NCI-H524 (cell line): ENCODE measurements at regions not wholly inside any gene's neighbourhood (a gene's known extent, or its start where the extent isn't known, plus 50 kb on each side); places are given as distances from the start of the nearest gene placed in this dataset.

Experiments
- DNase-seq, 2 experiments: peaks; one replicate each; lab custom pipeline; 2025; lab: John Stamatoyannopoulos, UW

GRCh38 chr2:226031647-226032501 is 632.4 kb downstream of the NYAP2 start:
- no peak for DNase-seq

- DNase-seq: peak; percentile 80 to 81
These were observed 631.5 kb downstream of the NYAP2 start for GRCh38 chr2:226030788-226031646.

DNA sequence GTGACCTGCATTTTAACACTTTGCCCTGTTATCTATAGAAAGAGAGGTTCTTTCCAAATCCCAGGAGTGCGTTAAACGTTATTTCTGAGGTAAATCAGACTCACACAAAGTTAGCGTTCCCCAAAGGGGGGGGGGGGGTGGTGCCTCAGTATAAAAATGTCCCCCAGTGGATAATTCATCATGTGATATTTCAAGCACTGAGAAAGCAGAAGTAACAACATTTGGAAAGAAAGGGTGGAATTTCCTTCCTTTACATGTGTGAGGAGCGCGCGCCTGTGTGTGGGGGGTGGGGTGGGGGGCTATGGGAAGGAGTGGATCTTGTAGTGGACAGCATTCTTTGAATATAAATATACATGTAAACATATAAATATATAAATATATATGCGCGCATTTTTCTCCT is 630.9 kb downstream of the NYAP2 start:
- no peak for DNase-seq

GRCh38 chr2:226023946-226024345 is 624.4 kb downstream of the NYAP2 start:
- no peak for DNase-seq

DNA sequence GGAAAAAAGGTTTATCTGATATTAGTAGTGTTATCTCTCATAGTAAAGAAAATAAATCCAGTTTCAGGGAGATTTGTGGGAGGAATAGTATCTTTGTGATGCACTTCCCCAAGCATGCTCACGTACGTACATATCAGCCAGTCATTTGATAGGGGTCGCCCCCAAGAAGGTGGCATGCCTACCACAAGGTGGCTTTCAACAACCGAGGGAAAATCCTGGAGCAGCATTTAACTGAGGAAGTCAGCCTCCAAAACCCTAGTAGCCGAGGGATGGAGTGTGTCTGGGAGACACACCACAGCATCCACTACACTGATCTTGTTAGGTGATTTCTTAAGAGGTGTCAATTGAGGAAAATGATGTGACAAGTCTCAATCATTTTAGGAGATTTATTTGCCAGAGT is 623.9 kb downstream of the NYAP2 start:
- peak in 1 of 2 experiments; percentile 1 for DNase-seq

DNA sequence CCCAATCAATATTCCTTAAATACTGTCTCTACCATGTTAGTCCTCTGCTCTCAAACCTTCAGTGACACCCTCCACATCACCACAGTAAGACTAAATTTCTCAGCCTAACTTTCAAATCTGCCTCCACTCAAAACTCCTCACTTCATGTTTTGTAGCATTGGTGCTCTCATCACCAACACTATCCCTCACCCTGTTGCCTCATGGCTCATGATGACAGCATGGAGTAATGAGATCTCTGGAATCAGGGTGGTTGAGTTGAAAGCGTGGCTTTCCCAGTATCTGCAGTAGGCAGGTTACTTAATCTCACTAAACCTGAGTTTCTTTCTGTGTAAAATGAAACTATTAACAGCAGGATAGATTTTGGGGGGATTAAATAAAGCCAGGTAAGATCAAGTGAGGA is 621.4 kb downstream of the NYAP2 start:
- DNase-seq: no peak

DNA sequence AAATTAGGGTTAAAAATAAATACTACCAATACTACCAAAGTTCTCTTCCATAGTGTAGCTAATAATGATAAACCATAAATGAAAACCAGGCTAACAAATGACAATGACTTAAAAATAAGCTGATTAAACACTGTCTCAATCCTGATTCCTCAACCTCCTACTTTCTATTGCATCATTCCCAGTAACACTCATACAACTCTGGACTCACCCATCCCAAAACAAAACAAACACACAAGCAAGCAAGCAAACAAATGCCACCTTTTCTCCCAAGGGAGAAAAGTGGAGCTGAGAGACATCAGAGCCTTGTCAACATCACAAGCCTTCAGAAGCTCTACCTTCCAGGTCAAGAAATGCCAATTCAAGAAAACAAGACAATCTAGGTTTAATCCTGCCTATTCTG is 620.7 kb downstream of the NYAP2 start:
- no peak for DNase-seq

GRCh38 chr2:226018641-226019040 is 619.1 kb downstream of the NYAP2 start:
- no peak for DNase-seq

DNA sequence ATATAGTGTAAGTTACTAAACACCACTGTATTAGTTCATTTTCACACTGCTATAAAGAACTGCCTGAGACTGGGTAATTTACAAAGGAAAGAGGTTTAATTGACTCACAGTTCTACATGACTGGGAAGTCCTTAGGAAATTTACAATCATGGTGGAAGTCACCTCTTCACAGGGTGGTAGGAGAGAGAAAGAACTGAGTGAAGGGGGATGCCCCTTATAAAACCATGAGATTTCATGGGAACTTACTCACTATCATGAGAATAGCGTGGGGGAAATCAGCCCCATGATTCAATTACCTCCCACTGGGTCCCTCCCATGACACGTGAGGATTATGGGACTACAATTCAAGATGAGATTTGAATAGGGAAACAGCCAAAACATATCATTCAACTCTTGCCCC is 618.0 kb downstream of the NYAP2 start:
- no peak for DNase-seq

- DNase-seq: no peak
These were observed 617.6 kb downstream of the NYAP2 start for GRCh38 chr2:226017107-226017506.

- no peak for DNase-seq
These were observed 612.4 kb downstream of the NYAP2 start for GRCh38 chr2:226011716-226012450.

DNA sequence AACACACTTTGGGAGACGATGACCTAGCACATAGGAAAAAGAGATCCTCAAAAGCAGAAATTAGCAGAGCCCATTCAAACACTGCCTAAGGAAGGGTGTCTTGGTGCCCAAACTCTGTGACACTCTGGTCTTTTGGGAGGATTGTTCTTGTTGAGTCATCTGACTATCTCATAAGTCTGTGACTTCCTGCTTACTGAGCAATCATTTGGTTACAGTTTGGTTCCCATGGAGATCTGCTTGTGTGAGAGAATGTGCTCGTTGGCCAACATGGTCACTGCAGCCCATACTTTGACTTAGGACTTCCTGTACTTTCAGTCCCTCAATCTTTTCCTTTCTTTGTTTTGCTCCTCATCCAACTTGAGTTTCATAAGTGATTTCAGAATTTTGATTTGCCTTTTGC is 602.9 kb downstream of the NYAP2 start:
- no peak for DNase-seq

- no peak for DNase-seq
These were observed 602.2 kb downstream of the NYAP2 start for GRCh38 chr2:226001716-226002115.

DNA sequence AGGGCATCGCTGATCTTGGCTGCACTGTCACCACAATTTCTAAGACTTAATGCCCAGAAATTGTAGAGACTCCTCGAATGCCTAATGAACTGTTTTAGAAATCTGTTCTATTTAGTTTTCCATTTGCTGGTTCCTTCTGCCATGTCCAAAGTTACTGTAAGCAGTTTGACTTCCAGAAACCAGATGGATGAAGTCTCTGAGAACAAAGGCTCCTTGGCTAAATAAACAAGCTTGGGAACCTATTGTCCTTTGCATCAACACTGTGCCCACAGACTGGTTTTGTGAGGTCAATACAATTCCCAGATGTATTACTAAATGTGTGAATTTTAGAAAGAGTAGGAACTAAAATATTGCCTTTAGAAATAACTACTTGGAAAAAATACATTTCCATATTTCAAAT is 600.2 kb downstream of the NYAP2 start:
- DNase-seq: no peak

DNA sequence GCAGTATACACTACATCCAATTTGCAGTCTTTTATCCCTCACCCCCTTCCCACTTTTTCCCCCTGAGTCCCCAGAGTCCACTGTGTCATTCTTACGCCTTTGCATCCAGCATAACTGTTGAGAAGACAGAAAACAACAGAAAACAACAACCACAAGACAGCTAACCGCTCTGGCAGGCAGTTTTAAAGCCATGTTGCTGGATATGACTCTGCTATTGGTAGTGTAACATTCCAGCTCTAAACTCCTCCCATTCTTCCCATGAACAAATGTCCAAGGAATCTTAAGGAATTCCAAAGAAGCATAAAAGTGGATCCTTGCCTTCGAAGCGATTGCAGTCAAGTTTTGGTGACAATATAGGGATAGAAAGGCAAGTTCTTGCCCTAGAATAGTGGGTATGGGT is 599.1 kb downstream of the NYAP2 start:
- no peak for DNase-seq

DNA sequence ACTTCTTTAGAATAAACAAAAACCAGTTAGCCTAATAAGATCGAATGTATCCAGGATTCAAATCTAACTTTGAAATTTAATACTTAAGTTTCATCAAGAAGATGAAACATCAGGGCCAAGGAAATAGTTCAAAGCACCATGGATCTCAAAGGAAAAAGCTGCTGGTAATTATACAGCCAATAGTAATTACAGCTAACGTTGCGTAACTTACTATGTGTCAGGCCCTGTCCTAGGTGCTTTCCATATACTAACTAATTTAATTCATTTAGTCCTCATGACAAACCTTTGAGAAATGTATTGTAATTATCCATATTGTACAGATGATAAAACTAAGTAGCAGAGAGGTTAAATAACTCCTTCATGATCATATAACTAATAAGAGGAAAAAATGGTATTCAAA is 598.6 kb downstream of the NYAP2 start:
- no peak for DNase-seq

GRCh38 chr2:225996462-225996828 is 596.9 kb downstream of the NYAP2 start:
- no peak for DNase-seq

DNA sequence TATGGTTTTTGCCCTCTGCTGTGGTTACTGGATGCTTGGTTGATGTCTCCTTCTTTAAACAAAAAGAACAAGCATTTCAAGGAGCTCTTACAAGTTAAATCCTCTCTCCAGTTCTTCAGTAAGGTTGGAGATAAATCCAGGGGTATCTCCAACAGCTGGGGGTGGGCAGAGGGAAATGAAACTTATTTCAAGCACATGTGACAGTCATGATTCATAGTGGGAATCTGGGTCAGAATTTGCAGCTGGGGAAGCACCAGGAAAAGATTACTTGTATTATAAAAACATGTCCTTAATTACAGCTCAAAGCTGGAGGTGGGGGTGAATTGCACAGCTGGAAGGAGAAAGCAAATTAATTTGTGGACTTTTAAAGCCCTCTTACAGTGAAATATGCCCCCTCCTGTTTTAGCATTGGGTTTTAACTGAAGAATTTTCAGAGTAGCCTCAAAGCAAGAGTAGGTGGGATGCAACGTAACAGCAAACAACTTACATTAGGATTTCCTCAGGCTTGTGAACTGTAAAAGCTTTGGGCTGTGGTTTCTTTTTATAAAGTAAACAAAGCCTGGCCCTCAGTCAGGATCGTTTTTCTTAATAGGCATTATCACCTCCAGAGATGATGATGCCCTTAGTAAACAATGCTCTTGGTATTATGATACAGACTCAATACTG is 596.4 kb downstream of the NYAP2 start:
- no peak for DNase-seq

DNA sequence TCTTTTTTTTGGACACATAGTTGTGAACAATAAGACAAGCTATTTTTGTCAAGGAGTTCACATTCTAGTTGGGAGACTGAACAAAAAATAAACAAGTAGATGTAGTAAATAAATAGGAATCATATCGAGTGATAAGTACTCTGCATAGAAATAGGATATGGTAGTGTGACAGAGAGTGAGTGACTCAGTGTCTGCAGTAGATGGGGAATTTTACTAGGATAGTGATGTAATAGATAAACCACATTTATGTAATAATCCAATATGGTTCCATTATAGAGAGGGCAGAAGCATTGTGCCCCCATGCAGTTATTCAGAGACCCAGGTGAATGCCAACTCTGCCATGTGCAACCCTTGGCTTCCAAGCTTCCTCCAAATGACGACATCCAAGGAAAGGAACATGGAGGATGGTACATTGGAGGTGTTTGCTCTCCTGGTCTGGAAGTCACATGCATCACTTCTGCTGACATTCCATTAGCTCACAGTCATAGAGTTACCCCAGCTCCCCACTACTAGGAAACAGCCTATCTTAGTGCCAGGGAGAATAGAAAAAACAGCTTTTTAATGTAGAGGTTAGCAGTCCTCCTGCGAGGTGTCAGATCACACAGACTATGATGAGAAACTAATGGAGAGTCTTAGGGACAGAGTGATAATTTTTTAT is 595.4 kb downstream of the NYAP2 start:
- DNase-seq: no peak

DNA sequence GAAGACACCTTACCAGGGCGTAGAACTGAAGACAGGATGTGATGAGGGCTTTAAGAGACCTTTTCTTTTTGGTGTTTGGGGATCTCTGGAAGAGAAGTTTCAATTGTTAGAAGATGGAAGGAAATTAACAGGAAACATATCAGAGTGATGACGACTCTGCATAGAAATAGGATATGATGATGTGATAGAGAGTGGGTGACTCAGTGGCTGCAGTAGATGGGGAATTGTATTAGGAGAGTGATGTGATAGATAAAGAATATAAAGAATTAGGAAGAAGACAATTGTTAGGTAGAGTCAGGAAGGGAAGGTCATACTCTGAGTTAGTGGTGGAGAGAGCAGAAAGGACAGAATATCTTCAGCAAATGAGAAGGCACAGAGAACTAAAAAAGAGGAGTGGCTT is 593.9 kb downstream of the NYAP2 start:
- no peak for DNase-seq

GRCh38 chr2:225989809-225990208 is 590.3 kb downstream of the NYAP2 start:
- DNase-seq: no peak
